NT2/D1 (cell line): ENCODE measurements at regions not wholly inside any gene's neighbourhood (a gene's known extent, or its start where the extent isn't known, plus 50 kb on each side); places are given as distances from the start of the nearest gene placed in this dataset.

Experiments used
- DNase-seq: peaks from one replicate; pipeline ENCODE4 v3.0.0-alpha.2; 2011; ENCODE audit warnings: low read depth, low spot score
- H3K27me3 ChIP-seq: 2 replicates; pipeline ENCODE4 v1.6.0; 2011; ENCODE audit warnings: mild to moderate bottlenecking; ENCODE audit not compliant: insufficient read length, insufficient read depth
- H3K36me3 ChIP-seq: 2 replicates; pipeline ENCODE4 v1.6.1; 2011; ENCODE audit warnings: mild to moderate bottlenecking, low read length, mixed read lengths; ENCODE audit not compliant: insufficient read depth, insufficient read length
- H3K4me1 ChIP-seq: 2 replicates; pipeline ENCODE4 v1.5.1; 2011; ENCODE audit not compliant: insufficient read depth, insufficient read length
- H3K4me3 ChIP-seq: 2 replicates; pipeline ENCODE4 v1.5.1; 2011; ENCODE audit warnings: low read depth; ENCODE audit not compliant: insufficient read length
- H3K9ac ChIP-seq: 2 replicates; pipeline ENCODE4 v1.6.0; 2011; ENCODE audit warnings: low read depth; ENCODE audit not compliant: insufficient read length
- H3K9me3 ChIP-seq: 2 replicates; pipeline ENCODE4 v1.5.1; 2011; ENCODE audit warnings: mild to moderate bottlenecking, low read length; ENCODE audit not compliant: insufficient read depth
- SUZ12 ChIP-seq: IDR thresholded peaks from 2 replicates; pipeline ENCODE4 v1.6.1; 2011; ENCODE audit not compliant: insufficient read length, insufficient read depth; ENCODE audit errors: extremely low read depth
- YY1 ChIP-seq: IDR thresholded peaks from 2 replicates; pipeline ENCODE4 v1.6.1; 2011; ENCODE audit not compliant: insufficient read length, insufficient read depth
- ZNF274 ChIP-seq: IDR thresholded peaks from 2 replicates; pipeline ENCODE4 v1.6.1; 2011; ENCODE audit warnings: mild to moderate bottlenecking, low read depth, low read length

DNA sequence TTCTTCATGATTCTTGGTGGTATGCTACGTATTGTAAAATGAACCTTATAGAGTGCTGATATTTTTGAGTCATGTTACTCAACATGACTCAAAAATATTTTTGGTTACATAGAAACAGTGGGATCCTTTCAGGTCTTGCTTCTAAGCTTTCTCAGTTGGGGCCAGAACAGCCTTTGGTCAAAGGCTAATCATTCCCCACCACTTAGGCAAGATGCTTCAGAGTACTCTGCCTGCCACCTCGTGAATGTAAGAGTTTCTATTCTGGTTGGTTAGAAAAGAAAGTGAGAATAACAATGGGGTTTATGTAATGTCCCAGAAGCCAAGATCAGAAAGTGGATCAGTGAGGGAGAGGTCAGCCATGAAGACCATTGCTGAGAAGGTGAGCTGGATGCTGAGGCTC, 327.8 kb downstream of the TCERG1L start:
- Histone ChIP-seq H3K36me3 (no peaks in the 10 kb centered on the region), H3K4me1 (no peaks in the 10 kb centered on the region), H3K9ac (no peak overlapping the region), H3K9me3 (peaks cover 6% of the 10 kb centered on the region; the same call in 1 of the 2 replicates), H3K4me3 (no peak overlapping the region), H3K27me3 (no peaks in the 10 kb centered on the region)
- TF ChIP-seq YY1 = no peak
- no peak for TF ChIP-seq SUZ12
- TF ChIP-seq ZNF274 = no peak
- DNase-seq = no peak

DNA sequence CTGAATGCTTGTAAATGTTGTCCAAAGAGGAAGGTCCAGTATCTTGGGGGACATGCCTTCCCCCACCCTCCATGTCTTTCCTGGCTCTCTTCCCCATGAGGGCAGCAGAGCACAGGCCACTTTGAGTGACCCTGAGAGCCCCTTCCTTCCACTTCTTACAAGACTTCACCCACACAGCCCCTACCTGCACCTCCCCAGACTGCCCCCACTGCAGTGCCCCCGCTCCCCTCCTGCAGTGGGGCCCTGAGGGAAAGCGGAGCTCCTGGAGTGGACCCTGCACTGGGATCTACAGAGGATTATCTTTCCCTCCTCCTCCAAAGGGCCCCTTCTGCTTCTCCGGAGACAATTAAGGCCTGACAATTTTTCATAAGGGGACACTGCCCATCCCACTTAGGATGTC, 326.8 kb downstream of the TCERG1L start:
- no peak overlapping the region for H3K4me3 ChIP-seq
- TF ChIP-seq SUZ12 (no peak), ZNF274 (no peak), YY1 (no peak)

DNA sequence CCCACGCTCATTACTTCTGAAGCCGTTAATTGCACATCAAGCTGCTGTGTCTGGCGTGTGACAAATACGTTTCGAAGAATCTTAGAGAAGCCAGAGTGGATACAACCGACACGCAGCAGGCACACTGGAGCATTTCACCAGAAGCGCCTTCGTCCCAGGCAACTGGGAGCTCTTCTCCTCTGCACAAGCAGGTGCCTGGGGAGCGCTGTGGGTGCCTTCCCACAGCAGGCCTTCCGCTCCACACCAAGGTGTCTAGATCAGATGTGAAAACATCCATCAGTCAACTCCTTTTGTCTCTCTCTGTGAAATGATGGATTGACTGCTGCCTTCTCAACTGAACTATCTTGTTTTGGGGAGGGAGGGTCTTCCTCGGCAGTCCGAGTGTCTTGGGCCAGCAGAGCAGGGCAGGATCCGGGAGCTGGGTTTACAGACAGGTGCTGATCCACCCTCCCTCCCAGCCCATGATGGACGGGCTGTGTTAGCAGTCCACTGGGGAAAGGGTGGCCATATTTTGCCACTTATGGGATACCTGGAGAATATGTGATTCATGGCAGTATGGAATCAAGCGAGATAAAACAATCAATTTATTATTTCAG, 326.3 kb downstream of the TCERG1L start:
- Histone ChIP-seq H3K9me3 (peaks cover 6% of the 10 kb centered on the region; the same call in 1 of the 2 replicates), H3K27me3 (no peaks in the 10 kb centered on the region)
- DNase-seq = no peak

More for the DNA sequence above, 326.8 kb downstream of the TCERG1L start:
- Histone ChIP-seq H3K36me3 (no peaks in the 10 kb centered on the region), H3K9me3 (peaks cover 6% of the 10 kb centered on the region; the same call in 1 of the 2 replicates), H3K4me1 (no peaks in the 10 kb centered on the region), H3K27me3 (no peaks in the 10 kb centered on the region), H3K9ac (no peak overlapping the region)
- DNase-seq = no peak

DNA sequence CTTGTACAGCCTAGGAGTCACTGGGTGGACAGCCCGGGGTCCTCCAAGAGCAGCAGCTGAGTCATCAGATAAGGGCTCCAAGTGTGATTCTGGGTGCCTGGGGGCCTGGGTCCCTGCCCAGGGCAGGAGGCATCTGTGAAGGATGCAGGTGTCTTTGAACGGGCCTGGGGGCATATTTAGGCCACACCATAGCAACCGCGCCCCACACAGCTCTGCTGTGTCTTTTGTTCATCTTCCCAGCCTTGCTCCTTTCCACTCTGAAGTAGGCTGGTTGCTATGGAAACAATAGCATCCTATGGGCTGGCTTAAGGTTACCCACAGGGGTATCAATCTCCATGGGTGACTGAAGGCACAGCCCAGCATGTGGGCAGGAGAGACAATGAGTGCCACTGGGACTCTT, 324.7 kb downstream of the TCERG1L start:
- no peak overlapping the region for H3K4me3 ChIP-seq
- TF ChIP-seq YY1 (no peak), ZNF274 (no peak)
- H3K36me3 ChIP-seq = no peaks in the 10 kb centered on the region
- H3K27me3 ChIP-seq = no peaks in the 10 kb centered on the region
- H3K9ac ChIP-seq = no peak overlapping the region
- peaks cover 6% of the 10 kb centered on the region; the same call in 1 of the 2 replicates for H3K9me3 ChIP-seq
- no peak for DNase-seq
- no peaks in the 10 kb centered on the region for H3K4me1 ChIP-seq

More for the DNA sequence above, 326.3 kb downstream of the TCERG1L start:
- no peak overlapping the region for H3K9ac ChIP-seq
- no peaks in the 10 kb centered on the region for H3K4me1 ChIP-seq
- no peak for TF ChIP-seq YY1
- no peak for TF ChIP-seq SUZ12
- no peak for TF ChIP-seq ZNF274
- H3K36me3 ChIP-seq = no peaks in the 10 kb centered on the region
- H3K4me3 ChIP-seq = no peak overlapping the region

DNA sequence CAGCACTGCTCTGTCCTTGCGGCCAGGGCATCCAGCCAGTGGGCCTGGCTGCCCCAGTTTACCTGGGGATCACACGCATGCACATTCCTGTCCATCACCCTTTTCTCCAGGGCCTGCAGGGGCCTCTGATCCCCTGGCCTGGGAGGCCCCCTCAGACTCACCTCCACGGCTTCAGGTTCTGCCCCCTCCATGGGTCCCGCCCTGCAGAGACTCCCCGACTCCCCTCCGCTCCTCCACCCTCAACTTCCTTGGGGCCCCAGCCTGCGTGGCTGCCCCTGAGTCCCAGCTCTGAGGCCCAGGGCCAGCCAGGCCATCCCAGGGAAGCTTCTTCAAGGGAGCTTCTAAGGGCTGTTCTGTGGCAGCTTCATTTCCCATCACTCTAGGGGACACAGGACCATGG, 324.1 kb downstream of the TCERG1L start:
- peaks cover 5% of the 10 kb centered on the region; the same call in 1 of the 2 replicates for H3K9me3 ChIP-seq
- H3K36me3 ChIP-seq = no peaks in the 10 kb centered on the region
- DNase-seq = no peak
- no peaks in the 10 kb centered on the region for H3K27me3 ChIP-seq
- H3K4me1 ChIP-seq = no peaks in the 10 kb centered on the region
- H3K9ac ChIP-seq = no peak overlapping the region
- TF ChIP-seq SUZ12 (no peak), YY1 (no peak), ZNF274 (no peak)
- no peak overlapping the region for H3K4me3 ChIP-seq

DNA sequence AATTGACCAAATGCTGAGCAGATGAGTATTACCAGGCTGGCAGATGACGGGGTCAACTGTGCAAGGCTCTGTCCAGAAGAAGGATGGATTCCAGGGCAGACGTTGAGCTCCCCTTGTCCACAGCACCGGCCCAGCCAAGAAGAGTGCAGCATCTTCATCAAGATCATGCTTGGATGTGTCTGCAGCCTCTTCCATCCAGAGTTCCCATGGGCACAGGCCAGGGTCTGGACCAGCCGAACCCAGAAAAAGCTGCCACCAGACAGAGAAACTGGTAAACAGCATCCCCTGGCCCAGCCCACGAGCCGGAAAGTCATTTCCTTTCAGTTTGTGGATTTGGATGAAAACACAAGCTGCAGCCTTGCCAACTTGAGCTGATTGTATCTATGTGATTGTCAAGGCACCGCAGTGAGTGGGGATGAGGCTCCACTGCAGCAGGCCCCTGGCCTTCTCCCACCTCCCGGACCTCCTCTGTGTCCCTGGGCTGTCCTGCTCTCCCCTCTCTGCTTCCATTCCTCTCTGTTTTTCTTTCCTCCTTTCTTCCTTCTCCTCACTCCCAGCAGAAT, 321.8 kb downstream of the TCERG1L start:
- no peaks in the 10 kb centered on the region for H3K27me3 ChIP-seq
- no peaks in the 10 kb centered on the region for H3K4me1 ChIP-seq
- no peaks in the 10 kb centered on the region for H3K36me3 ChIP-seq
- no peaks in the 10 kb centered on the region for H3K9me3 ChIP-seq
- DNase-seq = no peak
- H3K4me3 ChIP-seq = no peak overlapping the region
- H3K9ac ChIP-seq = no peak overlapping the region
- TF ChIP-seq YY1 (no peak), SUZ12 (no peak), ZNF274 (no peak)

DNA sequence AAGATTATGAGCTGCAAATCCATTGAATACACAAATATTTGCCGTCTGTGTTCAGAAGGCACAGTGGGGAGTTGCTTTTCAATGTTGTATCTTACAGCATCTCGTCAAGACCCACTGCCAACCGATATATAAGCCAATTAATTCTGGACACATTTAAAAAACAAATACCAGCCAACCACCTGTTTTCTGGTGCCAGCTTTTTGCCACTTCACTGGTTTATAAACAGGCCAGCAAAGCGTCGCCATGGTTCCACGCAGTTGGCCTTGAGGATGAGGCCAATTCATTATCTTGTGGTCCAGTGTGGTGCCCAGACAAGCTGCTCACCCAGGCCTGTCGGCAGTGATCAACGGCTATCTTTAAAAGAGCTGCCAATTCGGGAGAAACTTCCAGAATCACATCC, 321.0 kb downstream of the TCERG1L start:
- no peaks in the 10 kb centered on the region for H3K9me3 ChIP-seq
- no peaks in the 10 kb centered on the region for H3K27me3 ChIP-seq
- H3K9ac ChIP-seq = no peak overlapping the region
- no peaks in the 10 kb centered on the region for H3K4me1 ChIP-seq
- TF ChIP-seq SUZ12 = no peak
- no peak for TF ChIP-seq YY1
- TF ChIP-seq ZNF274 = no peak
- no peak for DNase-seq
- H3K36me3 ChIP-seq = no peaks in the 10 kb centered on the region
- no peak overlapping the region for H3K4me3 ChIP-seq
